Liver (tissue), 8 donors: ENCODE measurements at regions not wholly inside any gene's neighbourhood (a gene's known extent, or its start where the extent isn't known, plus 50 kb on each side); places are given as distances from the start of the nearest gene placed in this dataset.

Source experiments
- DNase-seq: peaks from one replicate; pipeline ENCODE4 v3.0.0-alpha.2; 2017; ENCODE audit warnings: low spot score
- H3K27ac ChIP-seq, 2 donors: one replicate each; pipeline ENCODE4 v1.7.0; 2013; ENCODE audit warnings: inconsistent platforms in 2 of 2, low read length in 2 of 2, control low read depth in 1 of 2, low read depth in 1 of 2, mild to moderate bottlenecking in 1 of 2
- H3K27me3 ChIP-seq, 4 donors: one replicate each; pipeline versions ENCODE4 v1.6.1 to v1.7.0; 2013; ENCODE audit warnings: low read length in 3 of 4, inconsistent platforms in 1 of 4, mild to moderate bottlenecking in 1 of 4, moderate library complexity in 1 of 4; ENCODE audit not compliant: control insufficient read depth in 4 of 4, insufficient read depth in 4 of 4
- H3K36me3 ChIP-seq, 4 donors: one replicate each; pipeline versions ENCODE4 v1.6.1 to v1.7.0; 2013; ENCODE audit warnings: low read length in 3 of 4, mild to moderate bottlenecking in 3 of 4, low read depth in 1 of 4, moderate library complexity in 1 of 4; ENCODE audit not compliant: control insufficient read depth in 4 of 4, insufficient read depth in 3 of 4
- H3K4me1 ChIP-seq, 4 donors: one replicate each; pipeline versions ENCODE4 v1.6.1 to v1.7.0; 2013; ENCODE audit warnings: low read length in 3 of 4, mild to moderate bottlenecking in 3 of 4, moderate library complexity in 1 of 4; ENCODE audit not compliant: control insufficient read depth in 4 of 4, insufficient read depth in 4 of 4
- H3K4me3 ChIP-seq, 3 donors: one replicate each; pipeline versions ENCODE4 v1.6.1 to v1.7.0; 2013; ENCODE audit warnings: low read length in 3 of 3, control low read depth in 1 of 3, low read depth in 1 of 3, mild to moderate bottlenecking in 1 of 3
- H3K9ac ChIP-seq, 2 donors: one replicate each; pipeline ENCODE4 v1.7.0; 2013; ENCODE audit warnings: low read length in 2 of 2, mild to moderate bottlenecking in 2 of 2, moderate library complexity in 2 of 2, control low read depth in 1 of 2, low read depth in 1 of 2
- H3K9me3 ChIP-seq, 4 donors: one replicate each; pipeline versions ENCODE4 v1.6.1 to v1.7.0; 2013; ENCODE audit warnings: low read length in 3 of 4; ENCODE audit not compliant: control insufficient read depth in 4 of 4
- ATF3 ChIP-seq: IDR thresholded peaks from 2 replicates; pipeline ENCODE4 v1.6.1; 2016; ENCODE audit warnings: antibody characterized with exemption
- EGR1 ChIP-seq, 2 donors: IDR thresholded peaks; 2 replicates each; pipeline ENCODE4 v1.6.1; 2016 to 2018; ENCODE audit warnings: antibody characterized with exemption in 2 of 2, low read depth in 2 of 2
- FOXA2 ChIP-seq: IDR thresholded peaks from 2 replicates; pipeline ENCODE4 v1.6.1; 2016; ENCODE audit warnings: antibody characterized with exemption
- GABPA ChIP-seq, 2 donors: IDR thresholded peaks in 1 of 2; conservative IDR thresholded peaks in 1 of 2; 2 replicates each; pipeline ENCODE4 v1.6.1; 2016; ENCODE audit warnings: antibody characterized with exemption in 2 of 2, mild to moderate bottlenecking in 1 of 2, moderate library complexity in 1 of 2
- HNF4A ChIP-seq, 2 donors: conservative IDR thresholded peaks; 2 replicates each; pipeline ENCODE4 v1.6.1; 2016; ENCODE audit warnings: antibody characterized with exemption in 2 of 2, mild to moderate bottlenecking in 2 of 2
- HNF4G ChIP-seq: IDR thresholded peaks from 2 replicates; pipeline ENCODE4 v1.6.1; 2016; ENCODE audit warnings: antibody characterized with exemption
- JUND ChIP-seq, 2 donors: IDR thresholded peaks; 2 replicates each; pipeline ENCODE4 v1.6.1; 2016; ENCODE audit warnings: antibody characterized with exemption in 2 of 2
- NR2F2 ChIP-seq: IDR thresholded peaks from 2 replicates; pipeline ENCODE4 v1.6.1; 2016; ENCODE audit warnings: antibody characterized with exemption
- RAD21 ChIP-seq, 2 donors: IDR thresholded peaks; 2 replicates each; pipeline ENCODE4 v1.6.1; 2016; ENCODE audit warnings: antibody characterized with exemption in 2 of 2, mild to moderate bottlenecking in 2 of 2
- RXRA ChIP-seq, 2 donors: IDR thresholded peaks; 2 replicates each; pipeline ENCODE4 v1.6.1; 2017 to 2018; ENCODE audit warnings: antibody characterized with exemption in 2 of 2, mild to moderate bottlenecking in 1 of 2
- YY1 ChIP-seq: IDR thresholded peaks from 2 replicates; pipeline ENCODE4 v1.6.1; 2016; ENCODE audit warnings: antibody characterized with exemption, mild to moderate bottlenecking
- WGBS: extraction: QIAGEN DNeasy Blood & Tissue Kit; methylation state at CpG from one replicate; pipeline ENCODE4 v1.1.7; 2013; 5-methylcytosine and 5-hydroxymethylcytosine counted together
- TF ChIP-seq, protein P1 (sequence below): IDR thresholded peaks from 2 replicates; pipeline ENCODE4 v1.6.1; 2016; ENCODE audit warnings: antibody characterized with exemption
- TF ChIP-seq, protein P2 (sequence below): IDR thresholded peaks from 2 replicates; pipeline ENCODE4 v1.6.1; 2016; ENCODE audit warnings: antibody characterized with exemption
- TF ChIP-seq, protein P3 (sequence below): fragments of 150-350 bp; IDR thresholded peaks from 2 replicates; pipeline ENCODE4 v1.5.1; 2017; ENCODE audit warnings: improper control_type of control experiment, low read depth, low read length; ENCODE audit not compliant: missing input control
- TF ChIP-seq, protein P4 (sequence below): IDR thresholded peaks from 2 replicates; pipeline ENCODE4 v1.6.1; 2016; ENCODE audit warnings: antibody characterized with exemption, mild to moderate bottlenecking
- donor health status: healthy.
- donor health status: healthy.
- donor health status: healthy.
- donor health status: healthy.
- donor health status: healthy.

- Histone ChIP-seq H3K27ac (no peak overlapping the region), H3K27me3 (no peaks in the 10 kb centered on the region), H3K9me3 (no peaks in the 10 kb centered on the region), H3K4me1 (no peaks in the 10 kb centered on the region), H3K9ac (no peak overlapping the region), H3K36me3 (no peaks in the 10 kb centered on the region), H3K4me3 (no peak overlapping the region)
- no peak for DNase-seq
- WGBS, result 91% methylated on average over 3 of the region's 3 CpGs
- TF ChIP-seq FOXA2, result no peak
- TF ChIP-seq YY1, result no peak
- TF ChIP-seq, protein P1, sequence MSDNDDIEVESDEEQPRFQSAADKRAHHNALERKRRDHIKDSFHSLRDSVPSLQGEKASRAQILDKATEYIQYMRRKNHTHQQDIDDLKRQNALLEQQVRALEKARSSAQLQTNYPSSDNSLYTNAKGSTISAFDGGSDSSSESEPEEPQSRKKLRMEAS, result no peak
- no peak for TF ChIP-seq NR2F2
- no peak for TF ChIP-seq RXRA (IDR thresholded peaks at IDR 0.05)
- TF ChIP-seq GABPA (IDR thresholded peaks at IDR 0.05 in 1 of 2, conservative IDR thresholded peaks at IDR 0.05 in 1 of 2), result no peak
- no peak for TF ChIP-seq ATF3
- TF ChIP-seq RAD21 (IDR thresholded peaks at IDR 0.05), result no peak
- TF ChIP-seq HNF4A (conservative IDR thresholded peaks at IDR 0.05), result no peak
- TF ChIP-seq, protein P2, sequence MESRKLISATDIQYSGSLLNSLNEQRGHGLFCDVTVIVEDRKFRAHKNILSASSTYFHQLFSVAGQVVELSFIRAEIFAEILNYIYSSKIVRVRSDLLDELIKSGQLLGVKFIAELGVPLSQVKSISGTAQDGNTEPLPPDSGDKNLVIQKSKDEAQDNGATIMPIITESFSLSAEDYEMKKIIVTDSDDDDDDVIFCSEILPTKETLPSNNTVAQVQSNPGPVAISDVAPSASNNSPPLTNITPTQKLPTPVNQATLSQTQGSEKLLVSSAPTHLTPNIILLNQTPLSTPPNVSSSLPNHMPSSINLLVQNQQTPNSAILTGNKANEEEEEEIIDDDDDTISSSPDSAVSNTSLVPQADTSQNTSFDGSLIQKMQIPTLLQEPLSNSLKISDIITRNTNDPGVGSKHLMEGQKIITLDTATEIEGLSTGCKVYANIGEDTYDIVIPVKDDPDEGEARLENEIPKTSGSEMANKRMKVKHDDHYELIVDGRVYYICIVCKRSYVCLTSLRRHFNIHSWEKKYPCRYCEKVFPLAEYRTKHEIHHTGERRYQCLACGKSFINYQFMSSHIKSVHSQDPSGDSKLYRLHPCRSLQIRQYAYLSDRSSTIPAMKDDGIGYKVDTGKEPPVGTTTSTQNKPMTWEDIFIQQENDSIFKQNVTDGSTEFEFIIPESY, result no peak
- TF ChIP-seq JUND (IDR thresholded peaks at IDR 0.05), result no peak
- TF ChIP-seq, protein P3, sequence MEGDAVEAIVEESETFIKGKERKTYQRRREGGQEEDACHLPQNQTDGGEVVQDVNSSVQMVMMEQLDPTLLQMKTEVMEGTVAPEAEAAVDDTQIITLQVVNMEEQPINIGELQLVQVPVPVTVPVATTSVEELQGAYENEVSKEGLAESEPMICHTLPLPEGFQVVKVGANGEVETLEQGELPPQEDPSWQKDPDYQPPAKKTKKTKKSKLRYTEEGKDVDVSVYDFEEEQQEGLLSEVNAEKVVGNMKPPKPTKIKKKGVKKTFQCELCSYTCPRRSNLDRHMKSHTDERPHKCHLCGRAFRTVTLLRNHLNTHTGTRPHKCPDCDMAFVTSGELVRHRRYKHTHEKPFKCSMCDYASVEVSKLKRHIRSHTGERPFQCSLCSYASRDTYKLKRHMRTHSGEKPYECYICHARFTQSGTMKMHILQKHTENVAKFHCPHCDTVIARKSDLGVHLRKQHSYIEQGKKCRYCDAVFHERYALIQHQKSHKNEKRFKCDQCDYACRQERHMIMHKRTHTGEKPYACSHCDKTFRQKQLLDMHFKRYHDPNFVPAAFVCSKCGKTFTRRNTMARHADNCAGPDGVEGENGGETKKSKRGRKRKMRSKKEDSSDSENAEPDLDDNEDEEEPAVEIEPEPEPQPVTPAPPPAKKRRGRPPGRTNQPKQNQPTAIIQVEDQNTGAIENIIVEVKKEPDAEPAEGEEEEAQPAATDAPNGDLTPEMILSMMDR, result no peak
- TF ChIP-seq, protein P4, sequence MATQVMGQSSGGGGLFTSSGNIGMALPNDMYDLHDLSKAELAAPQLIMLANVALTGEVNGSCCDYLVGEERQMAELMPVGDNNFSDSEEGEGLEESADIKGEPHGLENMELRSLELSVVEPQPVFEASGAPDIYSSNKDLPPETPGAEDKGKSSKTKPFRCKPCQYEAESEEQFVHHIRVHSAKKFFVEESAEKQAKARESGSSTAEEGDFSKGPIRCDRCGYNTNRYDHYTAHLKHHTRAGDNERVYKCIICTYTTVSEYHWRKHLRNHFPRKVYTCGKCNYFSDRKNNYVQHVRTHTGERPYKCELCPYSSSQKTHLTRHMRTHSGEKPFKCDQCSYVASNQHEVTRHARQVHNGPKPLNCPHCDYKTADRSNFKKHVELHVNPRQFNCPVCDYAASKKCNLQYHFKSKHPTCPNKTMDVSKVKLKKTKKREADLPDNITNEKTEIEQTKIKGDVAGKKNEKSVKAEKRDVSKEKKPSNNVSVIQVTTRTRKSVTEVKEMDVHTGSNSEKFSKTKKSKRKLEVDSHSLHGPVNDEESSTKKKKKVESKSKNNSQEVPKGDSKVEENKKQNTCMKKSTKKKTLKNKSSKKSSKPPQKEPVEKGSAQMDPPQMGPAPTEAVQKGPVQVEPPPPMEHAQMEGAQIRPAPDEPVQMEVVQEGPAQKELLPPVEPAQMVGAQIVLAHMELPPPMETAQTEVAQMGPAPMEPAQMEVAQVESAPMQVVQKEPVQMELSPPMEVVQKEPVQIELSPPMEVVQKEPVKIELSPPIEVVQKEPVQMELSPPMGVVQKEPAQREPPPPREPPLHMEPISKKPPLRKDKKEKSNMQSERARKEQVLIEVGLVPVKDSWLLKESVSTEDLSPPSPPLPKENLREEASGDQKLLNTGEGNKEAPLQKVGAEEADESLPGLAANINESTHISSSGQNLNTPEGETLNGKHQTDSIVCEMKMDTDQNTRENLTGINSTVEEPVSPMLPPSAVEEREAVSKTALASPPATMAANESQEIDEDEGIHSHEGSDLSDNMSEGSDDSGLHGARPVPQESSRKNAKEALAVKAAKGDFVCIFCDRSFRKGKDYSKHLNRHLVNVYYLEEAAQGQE, result no peak
- no peak for TF ChIP-seq HNF4G
- TF ChIP-seq EGR1 (IDR thresholded peaks at IDR 0.05; ENCODE audit: low read depth in 2 of 2), result no peak
These were observed 359.8 kb downstream of the TMEM232 start for GRCh38 chr5:110366716-110367115.
